ENCODE measurements at regions not wholly inside any gene's neighbourhood (a gene's known extent, or its start where the extent isn't known, plus 50 kb on each side); places are given as distances from the start of the nearest gene placed in this dataset.

GRCh38 chr13:64725492-64725891 lies 2504.6 kb downstream of the PCDH9 start:
- TF ChIP-seq CTCF (IDR thresholded peaks at IDR 0.05; ENCODE audit: low read depth, low read length), result no peak
- Histone ChIP-seq H3K4me1 (peaks cover 6% of the 10 kb centered on the region), H3K36me3 (no peaks in the 10 kb centered on the region), H3K27me3 (no peaks in the 10 kb centered on the region), H3K9me3 (no peaks in the 10 kb centered on the region), H3K4me3 (ENCODE audit: low read depth, low read length) (no peak overlapping the region)
- DNase-seq, result no peak

- no peaks in the 10 kb centered on the region for H3K9me3 ChIP-seq
- H3K4me3 ChIP-seq (ENCODE audit: low read depth, low read length), result peak overlapping the region; percentile 3
- H3K4me1 ChIP-seq, result peaks cover 6% of the 10 kb centered on the region
- TF ChIP-seq CTCF (IDR thresholded peaks at IDR 0.05; ENCODE audit: low read depth, low read length), result no peak
- H3K36me3 ChIP-seq, result no peaks in the 10 kb centered on the region
- no peaks in the 10 kb centered on the region for H3K27me3 ChIP-seq
- DNase-seq, result peak; percentile 58
These were observed 2506.4 kb downstream of the PCDH9 start for GRCh38 chr13:64723724-64724123.

GRCh38 chr13:64718116-64718515 lies 2512.0 kb downstream of the PCDH9 start:
- Histone ChIP-seq H3K27me3 (no peaks in the 10 kb centered on the region), H3K4me3 (ENCODE audit: low read depth, low read length) (no peak overlapping the region), H3K9me3 (no peaks in the 10 kb centered on the region), H3K4me1 (peaks cover 4% of the 10 kb centered on the region), H3K36me3 (no peaks in the 10 kb centered on the region)
- TF ChIP-seq CTCF (IDR thresholded peaks at IDR 0.05; ENCODE audit: low read depth, low read length), result no peak
- no peak for DNase-seq

DNA sequence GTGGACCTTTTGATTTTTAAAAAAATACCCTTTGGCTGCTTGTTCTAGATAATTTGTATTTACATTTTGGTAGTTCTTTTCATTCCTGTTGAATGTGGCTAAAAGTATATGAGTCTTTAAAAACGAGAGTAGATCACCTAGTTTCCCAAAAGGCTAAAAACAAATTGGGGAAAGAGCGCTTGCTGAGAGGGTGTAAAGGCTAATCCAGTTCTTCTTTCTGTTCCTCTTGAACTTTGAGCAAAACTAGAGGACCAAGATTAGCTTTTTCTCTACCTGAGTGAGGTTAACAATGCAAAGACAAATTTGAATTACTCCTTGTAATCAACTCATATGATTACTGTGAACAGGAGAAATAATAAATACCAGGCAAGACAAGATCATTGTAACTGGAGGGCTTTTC lies 2513.2 kb downstream of the PCDH9 start:
- Histone ChIP-seq H3K27me3 (no peaks in the 10 kb centered on the region), H3K4me3 (ENCODE audit: low read depth, low read length) (no peak overlapping the region), H3K9me3 (no peaks in the 10 kb centered on the region), H3K4me1 (no peaks in the 10 kb centered on the region), H3K36me3 (no peaks in the 10 kb centered on the region)
- no peak for TF ChIP-seq CTCF (IDR thresholded peaks at IDR 0.05; ENCODE audit: low read depth, low read length)
- no peak for DNase-seq

DNA sequence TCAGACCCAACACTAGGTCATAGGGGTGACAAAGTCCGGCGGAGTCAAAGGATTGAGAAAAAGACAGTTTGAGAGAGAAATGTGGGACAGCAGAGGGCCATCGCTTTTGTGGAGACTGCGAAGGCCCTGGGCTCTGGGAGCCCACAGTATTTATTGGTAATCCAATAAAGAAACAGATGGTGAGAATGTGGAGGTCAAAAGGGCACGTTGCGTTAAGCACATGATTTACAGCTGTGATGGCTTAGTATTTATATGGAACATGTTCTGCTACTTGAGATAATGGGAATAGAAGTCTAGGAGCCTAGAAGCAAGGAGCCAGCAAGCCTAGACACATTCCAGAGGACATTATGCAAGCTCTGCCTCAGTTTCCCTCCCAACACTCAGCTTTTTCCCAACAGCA lies 2521.1 kb downstream of the PCDH9 start:
- Histone ChIP-seq H3K27me3 (no peaks in the 10 kb centered on the region), H3K9me3 (no peaks in the 10 kb centered on the region), H3K4me1 (peaks cover 4% of the 10 kb centered on the region; the same call in 1 of the 2 replicates), H3K36me3 (no peaks in the 10 kb centered on the region), H3K4me3 (ENCODE audit: low read depth, low read length) (no peak overlapping the region)
- DNase-seq, result peak; percentile 16
- no peak for TF ChIP-seq CTCF (IDR thresholded peaks at IDR 0.05; ENCODE audit: low read depth, low read length)

DNA sequence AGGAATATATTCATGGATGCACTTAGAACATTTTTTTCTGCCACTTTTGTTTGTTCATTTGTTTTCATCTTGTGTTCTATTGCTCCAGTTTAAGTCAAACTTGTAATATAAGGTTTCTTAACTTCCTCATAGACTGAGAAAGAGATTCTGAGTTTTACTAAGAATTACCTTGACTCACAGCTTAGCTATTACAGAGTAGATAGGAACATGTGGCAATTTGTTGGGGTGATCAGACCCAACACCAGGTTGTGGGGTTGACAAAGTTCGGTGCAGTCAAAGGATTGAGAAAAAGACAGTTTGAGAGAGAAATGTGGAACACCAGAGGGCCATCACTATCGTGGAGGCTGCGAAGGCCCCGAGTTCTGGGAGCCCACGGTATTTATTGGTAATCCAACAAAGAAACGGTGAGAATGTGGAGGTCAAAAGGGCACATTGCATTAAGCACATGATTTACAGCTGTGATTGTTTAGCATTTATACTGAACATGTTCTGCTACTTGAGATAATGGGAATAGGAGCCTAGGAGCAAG lies 2526.0 kb downstream of the PCDH9 start:
- H3K9me3 ChIP-seq, result no peaks in the 10 kb centered on the region

More for the DNA sequence above, 2526.0 kb downstream of the PCDH9 start:
- no peaks in the 10 kb centered on the region for H3K36me3 ChIP-seq
- no peak overlapping the region for H3K4me3 ChIP-seq (ENCODE audit: low read depth, low read length)
- peaks cover 4% of the 10 kb centered on the region; the same call in 1 of the 2 replicates for H3K4me1 ChIP-seq
- H3K27me3 ChIP-seq, result no peaks in the 10 kb centered on the region
- no peak for DNase-seq
- no peak for TF ChIP-seq CTCF (IDR thresholded peaks at IDR 0.05; ENCODE audit: low read depth, low read length)

All from BE2C (cell line).